ENCODE measurements at regions not wholly inside any gene's neighbourhood (a gene's known extent, or its start where the extent isn't known, plus 50 kb on each side); places are given as distances from the start of the nearest gene placed in this dataset.
"Not testable (repeated sequence)": the region's sequence is repeated elsewhere in the genome, so short reads cannot be mapped to it uniquely, and the experiment has no call there.

DNA sequence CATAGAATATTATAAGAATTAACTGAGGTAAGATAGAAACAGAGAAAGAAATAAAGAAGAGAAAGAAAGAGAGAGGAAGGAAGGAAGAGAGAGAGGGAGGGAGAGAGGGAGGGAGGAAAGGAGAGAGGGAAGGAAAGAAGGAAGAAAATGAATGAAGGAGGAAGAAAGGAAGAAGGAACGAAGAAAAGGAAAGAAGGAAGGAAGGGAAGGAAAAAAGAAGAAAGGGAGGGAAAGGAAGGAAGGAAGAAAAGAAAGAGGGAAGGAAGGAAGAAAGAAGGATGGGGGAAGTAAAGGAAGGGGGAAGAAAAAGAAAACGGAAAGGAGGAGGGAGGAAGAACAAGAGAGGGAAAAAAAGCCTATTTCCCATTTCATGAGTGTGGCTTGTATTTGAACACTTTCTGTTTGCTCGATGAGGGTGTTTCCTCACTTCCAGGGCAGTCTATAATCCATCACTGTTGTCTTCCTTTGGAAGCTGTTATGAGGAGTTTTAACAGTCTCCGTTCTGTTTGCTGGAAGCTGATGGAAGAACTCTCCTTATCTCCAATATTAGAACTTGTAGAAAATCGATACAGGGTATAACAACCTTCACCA is 402.4 kb downstream of the TMEM114 start:
- no peak for DNase-seq (ENCODE audit: low spot score)

DNA sequence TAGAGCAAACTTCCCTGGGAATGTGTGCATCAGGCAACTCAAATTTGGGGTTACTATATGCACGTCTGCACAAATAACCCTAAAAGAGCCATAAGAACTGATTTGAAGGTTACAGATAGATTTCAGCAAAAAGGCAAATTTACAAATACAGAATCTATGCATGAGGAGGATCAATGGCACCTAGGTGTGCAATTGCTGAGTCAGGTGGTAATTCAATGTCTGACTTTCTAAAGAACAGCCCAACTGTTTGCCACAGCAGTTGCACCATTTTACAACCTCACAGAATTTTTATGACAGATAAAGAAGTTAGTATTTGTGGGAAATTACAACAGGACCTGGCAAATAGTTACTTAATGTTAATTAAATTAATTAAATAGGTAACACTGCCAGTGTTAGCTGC is 405.5 kb downstream of the TMEM114 start:
- no peak for DNase-seq (ENCODE audit: low spot score)

DNA sequence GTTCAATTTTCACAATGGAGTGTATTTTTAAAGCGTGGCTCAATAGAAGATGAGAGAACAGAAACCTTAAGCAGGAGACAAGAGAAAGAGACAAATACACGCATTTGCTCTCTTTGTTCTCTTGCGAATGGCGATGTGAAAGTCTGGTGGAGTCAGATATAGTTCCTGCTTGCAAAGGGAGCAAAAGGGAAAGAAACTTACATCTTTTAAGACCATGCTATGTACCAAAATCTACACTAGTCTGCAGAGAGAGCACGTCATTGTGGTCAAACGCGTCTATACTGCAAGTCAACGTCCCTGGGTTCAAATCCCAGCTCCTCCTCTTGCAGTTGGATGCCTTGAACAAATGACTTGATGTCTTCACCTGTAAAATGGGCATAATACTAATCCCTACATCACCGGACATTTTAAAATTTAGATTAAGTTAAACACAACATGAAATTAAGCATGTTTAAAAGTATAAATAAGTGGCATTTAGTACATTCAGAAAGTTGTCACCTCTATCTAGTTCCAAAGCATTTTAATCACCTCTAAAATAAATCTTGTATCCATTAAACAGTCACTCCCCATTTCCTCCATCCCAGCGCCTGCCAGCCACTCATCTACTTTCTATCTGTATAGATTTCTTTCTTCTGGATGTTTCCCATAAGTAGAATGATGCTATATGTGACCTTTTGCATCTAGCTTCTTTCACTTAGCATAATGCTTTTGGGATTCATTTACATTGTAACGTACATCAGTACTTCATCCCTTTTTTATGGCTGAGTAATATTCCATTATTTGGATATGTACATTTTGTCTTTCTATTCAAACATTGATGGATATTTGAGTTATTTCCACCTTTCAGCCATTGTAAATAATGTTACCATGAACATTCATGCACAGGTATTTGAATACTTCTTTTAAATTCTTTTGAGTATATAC is 406.9 kb downstream of the TMEM114 start:
- DNase-seq (ENCODE audit: low spot score): no peak

DNA sequence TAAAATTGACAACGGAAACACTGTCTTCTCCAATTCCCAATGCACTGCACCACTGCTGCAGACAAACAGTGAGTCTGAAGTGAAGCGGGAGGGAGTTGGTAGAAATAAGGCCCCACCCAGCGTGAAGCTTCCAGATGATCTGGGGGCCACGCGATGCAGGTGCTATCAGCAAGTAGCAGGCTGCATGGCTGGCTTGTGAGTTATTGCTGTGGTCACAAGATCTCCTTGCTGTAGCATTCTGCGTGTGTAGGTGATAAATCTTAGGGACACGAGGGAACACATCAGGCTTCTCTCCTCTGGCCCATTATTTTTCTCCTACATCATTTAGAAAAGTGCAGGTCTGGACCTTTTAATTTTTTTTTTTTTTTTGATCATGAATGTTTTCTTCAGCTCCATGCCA is 407.6 kb downstream of the TMEM114 start:
- DNase-seq (ENCODE audit: low spot score): no peak

DNA sequence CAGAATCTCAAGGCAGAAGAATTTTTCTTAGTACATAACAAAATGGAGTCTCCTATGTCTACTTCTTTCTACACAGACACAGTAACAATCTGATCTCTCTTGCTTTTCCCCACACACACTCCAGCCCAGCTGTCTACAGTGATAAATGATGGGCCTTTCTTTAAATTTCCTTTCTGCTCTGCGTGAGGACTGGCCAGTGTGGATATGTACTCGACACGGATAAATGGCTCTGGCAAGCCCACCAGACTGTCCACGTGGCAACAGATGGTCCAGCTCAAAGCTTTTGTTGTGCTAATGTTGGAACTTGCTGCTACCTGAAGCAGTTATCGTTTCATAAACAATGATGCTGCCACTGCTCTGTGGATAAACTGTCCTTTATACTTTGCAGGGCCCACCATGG is 410.7 kb downstream of the TMEM114 start:
- no peak for DNase-seq (ENCODE audit: low spot score)

DNA sequence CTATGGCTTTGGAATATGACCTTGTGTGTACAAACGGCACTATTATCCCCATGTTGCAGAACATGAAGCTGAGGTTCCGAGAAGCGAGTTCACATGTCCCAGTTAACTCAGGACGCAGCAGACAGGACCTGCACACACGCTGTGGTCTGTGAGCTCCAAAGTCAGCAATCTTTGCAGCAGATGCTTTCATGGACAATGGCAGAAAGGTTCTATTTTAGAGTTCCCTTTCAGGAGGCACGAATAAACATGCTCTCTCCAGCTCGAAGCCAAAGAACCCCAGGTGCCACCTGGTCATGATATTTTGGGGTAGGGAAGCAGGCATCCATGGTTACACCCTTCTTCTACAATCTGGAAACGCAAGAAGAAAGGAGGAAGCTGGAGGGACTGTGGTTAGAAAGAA is 412.0 kb downstream of the TMEM114 start:
- DNase-seq (ENCODE audit: low spot score): no peak

DNA sequence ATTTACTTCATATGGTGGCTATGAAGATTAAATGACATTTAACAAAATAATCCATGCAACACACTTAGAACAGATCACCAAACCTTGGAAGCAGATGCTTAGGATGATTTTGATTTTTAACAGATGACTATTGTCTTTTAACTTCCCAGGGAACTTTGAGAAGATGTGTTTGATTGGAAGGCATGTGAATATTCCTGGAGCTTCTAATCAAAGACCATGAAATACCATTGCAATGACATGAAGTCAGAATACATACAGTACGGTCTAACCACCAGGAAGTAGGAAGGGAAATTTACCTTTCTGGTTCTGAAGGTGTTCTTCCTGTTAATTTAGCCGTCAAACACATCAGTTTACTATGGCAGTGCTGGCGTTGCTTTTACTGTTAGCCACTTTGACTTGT is 414.9 kb downstream of the TMEM114 start:
- DNase-seq (ENCODE audit: low spot score): no peak

DNA sequence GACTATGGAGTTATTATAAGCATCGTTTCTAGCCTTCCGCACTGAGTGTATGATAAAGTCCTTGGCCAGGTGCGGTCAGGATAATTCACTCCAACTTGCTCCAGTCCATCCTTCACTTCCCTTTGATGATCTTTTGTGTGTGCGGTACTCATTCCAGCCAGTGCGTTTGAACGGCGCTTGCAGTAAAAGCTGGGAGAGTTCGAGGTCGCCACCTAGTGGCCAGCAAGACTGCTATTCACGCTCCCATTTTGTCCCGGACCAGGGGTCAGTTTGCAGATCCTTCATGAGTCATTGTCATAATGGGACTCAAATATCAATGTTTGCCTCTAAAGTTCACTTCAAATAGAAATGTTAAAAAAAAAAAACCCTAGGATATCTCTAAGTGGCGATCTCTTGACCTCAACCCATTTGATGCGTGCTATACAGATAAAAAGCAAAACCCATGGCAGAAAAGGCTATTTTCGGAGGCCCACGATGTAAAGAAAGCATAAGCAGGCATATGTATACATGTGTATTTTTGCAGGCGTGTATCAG is 417.1 kb downstream of the TMEM114 start:
- DNase-seq (ENCODE audit: low spot score): peak; percentile 35

DNA sequence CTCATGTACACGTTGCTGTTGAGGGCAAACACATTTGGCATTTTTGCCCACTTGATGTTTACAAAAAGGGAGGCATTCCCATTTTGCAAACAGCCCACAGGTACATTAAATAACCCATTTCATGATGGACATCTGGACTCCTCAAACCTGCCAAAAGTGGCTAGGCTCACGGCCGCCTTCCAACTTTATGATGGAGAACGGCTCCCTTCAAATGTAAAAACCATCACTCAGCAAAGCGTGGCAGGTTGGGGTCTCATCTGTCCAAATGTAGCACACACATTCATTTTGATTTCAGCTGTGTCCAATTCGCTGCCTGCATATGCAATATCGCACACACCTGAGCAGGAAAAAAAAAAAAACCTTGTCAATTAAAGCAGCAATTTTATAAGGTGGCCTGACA is 417.8 kb downstream of the TMEM114 start:
- no peak for DNase-seq (ENCODE audit: low spot score)

DNA sequence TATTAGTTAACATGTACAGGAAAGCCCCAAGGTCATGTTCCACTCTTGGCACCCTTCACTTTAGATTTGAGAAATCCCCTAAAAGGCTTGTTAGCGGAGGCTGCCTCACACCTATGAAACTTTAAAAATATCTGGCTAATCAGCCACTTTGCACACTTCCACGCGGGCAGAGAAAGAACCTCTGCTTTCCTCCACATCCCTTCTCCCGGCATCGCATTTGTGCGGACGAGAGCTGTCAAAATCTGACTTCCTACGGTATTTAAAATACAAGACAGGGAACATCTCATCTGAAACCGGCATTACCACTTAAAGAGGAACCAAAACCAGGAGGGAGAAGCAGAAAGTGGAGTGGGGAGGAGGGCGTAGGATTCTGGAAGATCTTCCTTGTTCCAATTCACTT is 422.3 kb downstream of the TMEM114 start:
- no peak for DNase-seq (ENCODE audit: low spot score)

DNA sequence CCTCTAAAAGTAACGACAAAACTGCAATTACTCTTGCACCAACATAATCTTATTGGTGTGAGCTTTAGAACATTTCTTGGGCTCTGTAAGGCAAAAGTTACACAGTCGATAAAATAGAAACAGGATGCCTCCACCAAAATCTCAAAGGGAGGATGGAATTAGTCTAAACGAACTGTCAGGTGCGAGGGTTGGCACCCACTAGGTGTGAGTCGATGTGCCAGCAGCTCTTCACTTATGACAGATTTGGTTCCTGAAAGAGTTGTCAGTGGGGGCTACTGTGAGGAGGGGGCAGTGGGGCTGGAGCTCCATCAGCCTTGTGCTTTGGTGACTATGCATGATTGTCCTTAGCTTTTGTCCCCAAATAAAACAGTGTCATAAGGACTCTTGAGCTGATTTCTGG is 422.9 kb downstream of the TMEM114 start:
- no peak for DNase-seq (ENCODE audit: low spot score)

DNA sequence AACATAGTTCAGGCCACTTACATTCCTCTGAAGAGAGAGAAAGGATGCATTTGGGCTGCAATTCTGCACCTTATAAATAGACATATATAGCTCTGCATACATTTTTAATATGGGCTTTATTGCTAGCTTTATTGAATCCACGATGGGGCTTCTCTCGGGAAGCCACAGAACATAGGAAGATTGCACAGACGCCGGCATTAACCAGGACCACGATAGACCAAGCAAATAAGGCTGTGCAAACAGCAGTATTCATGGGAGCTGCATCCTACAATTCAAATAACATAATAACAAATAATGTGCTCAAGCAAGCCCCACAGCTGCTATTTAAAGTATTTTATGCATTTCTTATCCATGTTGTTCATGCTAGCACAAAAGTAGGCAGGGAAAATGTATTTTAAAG is 432.3 kb downstream of the TMEM114 start:
- no peak for DNase-seq (ENCODE audit: low spot score)

DNA sequence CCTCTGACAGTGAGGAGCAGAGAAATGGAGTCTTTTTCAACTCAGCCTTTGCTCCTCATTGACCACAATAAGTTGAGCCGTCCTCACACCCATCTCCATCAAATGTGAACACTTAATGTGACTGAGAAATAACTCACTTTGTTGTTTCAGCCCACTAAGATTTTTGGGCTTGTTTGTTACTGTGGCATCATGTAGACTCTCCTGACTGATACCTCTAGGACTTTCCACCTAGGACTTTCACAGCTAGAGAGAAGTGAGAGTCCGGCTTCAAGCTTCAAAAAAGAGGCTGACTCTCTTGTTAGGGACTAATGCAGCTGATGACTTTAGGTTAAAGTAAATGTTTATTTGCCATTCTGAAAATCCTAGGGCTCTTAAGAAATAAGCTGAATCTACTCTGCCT is 435.0 kb downstream of the TMEM114 start:
- no peak for DNase-seq (ENCODE audit: low spot score)

DNA sequence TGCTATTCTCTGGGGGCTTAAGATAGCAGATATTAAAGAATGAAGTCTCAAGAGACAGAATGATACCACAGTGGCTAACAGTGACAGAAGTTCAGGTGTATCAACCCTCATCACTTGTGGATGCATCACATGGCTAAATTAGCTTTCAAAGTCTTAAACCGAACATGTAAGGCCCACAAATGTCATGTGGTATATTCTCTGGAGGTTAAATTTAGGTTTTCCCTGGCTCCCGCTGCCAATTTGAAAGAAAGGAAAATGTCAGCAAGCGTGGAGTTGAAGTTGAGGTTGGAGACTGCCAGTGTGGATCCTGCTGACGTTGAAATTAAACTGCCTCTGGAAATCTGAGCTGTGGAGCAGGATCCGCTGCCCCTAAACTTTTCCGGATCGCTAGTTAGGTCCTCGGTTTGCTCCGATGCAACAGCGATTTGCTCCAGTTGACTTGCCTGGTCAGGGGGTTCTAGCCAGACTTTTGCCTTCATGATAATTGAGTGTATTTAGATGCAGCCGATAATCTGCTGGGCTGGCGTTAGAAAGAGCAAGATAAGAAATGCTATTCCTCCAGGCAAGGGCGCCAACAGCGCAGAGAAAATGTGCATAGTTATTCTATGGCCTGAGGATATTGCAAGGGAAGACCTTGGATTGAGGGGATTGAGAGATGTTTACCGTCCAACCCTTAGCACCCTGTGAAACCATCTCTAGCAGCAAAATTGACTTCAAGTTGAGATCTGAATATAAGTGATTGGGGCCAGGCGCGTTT is 443.9 kb downstream of the TMEM114 start:
- no peak for DNase-seq (ENCODE audit: low spot score)

DNA sequence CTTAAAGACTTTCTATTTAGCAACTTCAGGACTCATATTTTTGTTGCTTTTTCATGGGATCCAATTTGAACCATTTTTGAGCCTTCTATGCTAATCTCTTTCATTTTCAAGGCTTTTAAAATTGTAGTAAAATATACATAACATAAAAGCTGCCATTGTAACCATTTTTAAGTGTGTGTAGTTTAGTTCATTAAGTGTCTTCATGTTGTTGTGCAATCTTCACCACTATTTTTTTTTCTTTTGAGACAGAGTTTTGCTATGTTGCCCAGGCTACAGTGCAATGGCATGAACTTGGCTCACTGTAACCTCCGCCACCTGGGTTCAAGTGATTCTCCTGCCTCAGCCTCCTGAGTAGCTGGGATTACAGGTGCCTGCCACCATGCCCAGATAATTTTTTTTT is 451.6 kb downstream of the TMEM114 start:
- DNase-seq (ENCODE audit: low spot score): no peak

DNA sequence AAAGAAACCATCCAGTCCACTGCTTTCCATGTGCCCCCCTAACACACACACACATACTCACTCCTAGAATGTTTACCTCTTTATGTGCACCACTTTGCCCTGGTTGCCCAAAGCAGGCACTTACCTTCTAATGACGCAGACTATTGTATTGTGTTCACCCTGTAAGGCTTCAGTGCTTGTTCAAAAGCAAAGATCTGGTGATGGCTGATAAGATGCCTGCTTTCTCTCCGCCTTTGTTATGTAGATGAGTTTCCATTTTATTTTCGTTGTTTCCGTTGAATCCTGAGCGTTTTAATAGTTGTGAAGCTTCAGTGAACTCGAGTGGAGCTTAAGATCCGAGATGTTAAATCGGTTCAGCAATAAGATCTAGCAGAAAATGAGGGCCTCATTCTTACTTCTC is 452.7 kb downstream of the TMEM114 start:
- DNase-seq (ENCODE audit: low spot score): no peak

DNA sequence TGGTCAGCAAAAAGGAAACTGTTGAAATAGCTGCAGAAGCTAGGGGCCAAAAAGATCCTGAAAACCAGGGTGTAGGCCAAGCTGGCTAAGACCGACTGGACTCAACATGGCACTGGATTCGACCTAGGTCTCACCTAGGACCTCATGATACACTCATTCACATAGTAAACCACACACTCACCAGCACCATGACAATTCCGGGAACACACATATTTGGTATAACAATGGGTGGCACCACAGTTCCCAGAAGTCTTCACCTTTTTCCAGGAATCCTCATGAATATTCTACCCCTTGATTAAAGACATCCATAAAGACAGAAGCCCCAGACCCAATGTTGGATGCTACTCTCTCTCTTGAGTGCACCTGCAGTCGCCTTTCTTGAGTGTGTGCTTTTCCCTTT is 460.1 kb downstream of the TMEM114 start:
- DNase-seq (ENCODE audit: low spot score): no peak

DNA sequence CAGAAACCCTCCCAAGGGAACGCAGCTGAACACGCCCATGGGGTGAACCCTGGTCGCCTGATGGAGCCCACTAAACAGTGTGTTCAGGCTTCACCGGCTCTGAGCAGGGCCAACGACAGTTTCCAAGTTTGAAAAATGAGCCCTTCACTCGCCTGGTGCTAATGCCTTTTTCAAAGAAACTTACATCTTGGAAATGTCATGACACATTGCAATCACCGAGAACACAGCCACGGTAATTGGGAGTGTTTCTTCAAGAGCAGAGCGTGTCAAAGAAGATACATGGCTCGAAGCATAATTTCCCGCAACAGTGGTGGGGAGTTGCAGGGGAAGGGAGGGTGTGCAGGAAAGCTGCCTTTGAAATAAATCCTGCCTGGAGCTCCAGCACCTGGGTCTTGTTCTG is 463.2 kb downstream of the TMEM114 start:
- no peak for DNase-seq (ENCODE audit: low spot score)

DNA sequence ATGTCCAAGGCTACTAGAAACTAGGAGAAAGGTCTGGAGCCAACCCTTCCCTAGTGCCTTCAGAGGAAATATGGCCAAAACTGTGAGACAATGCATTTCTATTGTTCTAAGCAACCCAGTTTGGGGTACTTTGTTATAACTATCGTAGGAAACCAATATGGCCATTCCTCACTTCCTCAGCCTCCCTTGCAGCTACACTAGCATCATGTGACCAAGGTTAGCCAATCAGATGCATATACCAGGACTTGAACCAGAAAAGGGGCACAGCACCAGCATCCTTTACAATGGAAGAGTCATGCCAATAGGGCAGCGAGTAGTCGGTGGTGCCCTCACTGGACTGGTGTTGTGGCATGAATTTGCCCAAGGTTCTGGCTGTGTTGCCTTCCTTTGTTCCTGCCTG is 464.0 kb downstream of the TMEM114 start:
- no peak for DNase-seq (ENCODE audit: low spot score)

DNA sequence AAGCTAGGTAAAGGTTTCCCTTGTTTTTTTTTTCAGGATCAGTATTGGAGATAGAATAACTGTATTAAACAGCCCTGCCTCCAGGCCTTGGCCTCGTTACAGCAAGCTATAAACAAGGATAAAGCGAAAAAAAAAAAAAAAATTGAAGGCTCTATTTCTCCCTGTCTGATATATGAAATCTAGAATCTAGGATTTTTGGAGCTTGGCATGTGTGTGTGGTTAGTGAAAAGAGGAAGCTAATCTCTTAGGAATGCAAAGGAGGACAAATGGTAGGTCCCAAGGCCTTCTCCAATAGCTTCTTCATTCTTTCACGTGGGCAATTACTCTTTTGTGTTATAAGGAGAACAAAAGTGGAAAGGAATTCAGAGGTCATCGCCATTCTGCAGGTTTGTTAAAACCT is 470.3 kb downstream of the TMEM114 start:
- DNase-seq (ENCODE audit: low spot score): no peak

DNA sequence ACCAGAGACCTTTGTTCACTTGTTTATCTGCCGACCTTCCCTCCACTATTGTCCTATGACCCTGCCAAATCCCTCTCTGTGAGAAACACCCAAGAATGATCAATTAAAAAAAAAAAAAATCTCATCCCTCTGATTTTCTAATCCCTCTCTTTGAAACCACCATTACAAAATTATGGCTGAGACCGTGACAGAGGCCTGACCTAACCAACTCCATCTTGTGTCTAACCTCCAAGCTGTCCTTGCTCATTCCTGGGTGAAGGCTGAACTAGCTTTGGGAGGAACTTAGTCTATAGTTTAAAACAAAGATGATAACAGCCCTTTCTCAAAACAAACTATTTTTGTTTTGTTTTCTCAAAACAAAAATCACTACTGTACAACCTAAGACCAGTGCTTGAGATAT is 474.5 kb downstream of the TMEM114 start:
- DNase-seq (ENCODE audit: low spot score): no peak

DNA sequence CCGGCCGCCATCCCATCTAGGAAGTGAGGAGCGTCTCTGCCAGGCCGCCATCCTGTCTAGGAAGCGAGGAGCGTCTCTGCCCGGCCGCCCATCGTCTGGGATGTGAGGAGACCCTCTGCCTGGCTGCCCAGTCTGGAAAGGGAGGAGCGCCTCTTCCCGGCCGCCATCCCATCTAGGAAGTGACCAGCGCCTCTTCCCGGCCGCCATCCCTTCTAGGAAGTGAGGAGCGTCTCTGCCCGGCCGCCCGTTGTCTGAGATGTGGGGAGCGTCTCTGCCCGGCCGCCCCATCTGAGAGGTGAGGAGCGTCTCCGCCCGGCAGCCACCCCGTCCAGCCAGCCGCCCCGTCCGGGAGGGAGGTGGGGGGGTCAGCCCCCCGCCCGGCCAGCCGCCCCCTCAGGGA is 475.4 kb downstream of the TMEM114 start:
- DNase-seq (ENCODE audit: low spot score): not testable (repeated sequence)

DNA sequence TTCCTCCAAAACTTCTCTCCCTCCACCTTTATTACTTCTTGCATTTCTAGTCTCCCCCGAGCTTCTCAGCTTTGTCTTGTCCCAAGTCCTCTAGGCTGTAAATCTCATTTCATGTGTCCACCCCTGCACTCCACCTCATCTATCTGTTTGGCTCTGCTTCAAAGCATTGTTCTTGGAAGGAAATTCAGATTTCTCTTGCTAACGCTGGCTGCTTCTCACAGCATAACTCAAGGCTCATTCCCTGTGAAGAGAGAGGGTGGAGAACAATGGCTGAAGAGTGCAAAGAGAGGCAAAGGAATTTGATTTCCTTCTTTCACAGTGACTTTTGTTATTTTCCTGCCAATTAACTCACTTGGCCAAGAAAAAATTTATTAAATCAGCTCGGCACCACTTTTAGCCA is 476.5 kb downstream of the TMEM114 start:
- DNase-seq (ENCODE audit: low spot score): no peak

Measured in AG08396 (cell line).